IMR-90 (cell line): ENCODE measurements at regions not wholly inside any gene's neighbourhood (a gene's known extent, or its start where the extent isn't known, plus 50 kb on each side); places are given as distances from the start of the nearest gene placed in this dataset.

Experiments
- ATAC-seq: fragments of 200-7000 bp; cut with Tn5 transposase; 2 replicates; pipeline ENCODE4 v1.9.1; 2020; ENCODE audit warnings: low read depth, mild to moderate bottlenecking, moderate library complexity
- BruUV-seq: library from RNA; stranded (reverse); fragments of 400-500 nt; replicated peaks from 2 replicates; lab custom pipeline; 2021; lab: Mats Ljungman, UMichigan
- CTCF ChIA-PET: fragments of 300-600 bp; formaldehyde crosslinking; extraction: SDS; loops from one replicate; lab custom pipeline; 2021; ENCODE audit warnings: antibody characterized with exemption; lab: Yijun Ruan, JAX
- POLR2A ChIA-PET: fragments of 300-600 bp; sonication (Branson Sonifier 250); formaldehyde crosslinking; loops from one replicate; lab custom pipeline; 2022; ENCODE audit warnings: antibody characterized with exemption; ENCODE audit not compliant: unreplicated experiment; lab: Charles Lee
- DNase-seq: peaks from one replicate; pipeline ENCODE4 v3.0.0; 2013
- H2AFZ ChIP-seq: replicated peaks from 2 replicates; pipeline ENCODE3; 2013; ENCODE audit warnings: low read length, mild to moderate bottlenecking; ENCODE audit not compliant: poor library complexity
- H2AK5ac ChIP-seq: 2 replicates; pipeline ENCODE4 v1.6.1; 2013; ENCODE audit warnings: low read depth, low read length, inconsistent platforms
- H2AK9ac ChIP-seq: replicated peaks from 2 replicates; pipeline ENCODE3; 2013; ENCODE audit warnings: mild to moderate bottlenecking, low read depth, low read length, moderate library complexity; ENCODE audit not compliant: poor library complexity
- H2BK120ac ChIP-seq: 2 replicates; pipeline ENCODE4 v1.6.1; 2013; ENCODE audit warnings: low read depth, low read length, inconsistent platforms
- H2BK15ac ChIP-seq: 3 replicates; pipeline ENCODE4 v1.6.1; 2013; ENCODE audit warnings: low read depth, low read length, inconsistent platforms
- H2BK20ac ChIP-seq: 2 replicates; pipeline ENCODE4 v1.6.1; 2013; ENCODE audit warnings: low read depth, mild to moderate bottlenecking, inconsistent platforms, low read length, moderate library complexity
- H2BK5ac ChIP-seq: 2 replicates; pipeline ENCODE4 v1.6.1; 2013; ENCODE audit warnings: mild to moderate bottlenecking, low read depth, low read length, inconsistent platforms; ENCODE audit not compliant: poor library complexity, severe bottlenecking
- H3K14ac ChIP-seq: replicated peaks from 2 replicates; pipeline ENCODE4 v1.6.1; 2013; ENCODE audit warnings: low read depth, low read length, inconsistent platforms
- H3K18ac ChIP-seq: 2 replicates; pipeline ENCODE4 v1.6.1; 2013; ENCODE audit warnings: low read depth, low read length, control low read depth
- H3K23ac ChIP-seq: 2 replicates; pipeline ENCODE4 v1.6.1; 2013; ENCODE audit warnings: low read depth, low read length, inconsistent platforms
- H3K27ac ChIP-seq: 2 replicates; pipeline ENCODE4 v1.5.1; 2013; ENCODE audit warnings: mild to moderate bottlenecking, control low read depth, low read length; ENCODE audit not compliant: insufficient read depth
- H3K27me3 ChIP-seq: 2 replicates; pipeline ENCODE4 v1.6.1; 2013; ENCODE audit warnings: low read length; ENCODE audit not compliant: control insufficient read depth, insufficient read depth
- H3K36me3 ChIP-seq: 2 replicates; pipeline ENCODE4 v1.6.1; 2013; ENCODE audit warnings: low read length, mixed read lengths; ENCODE audit not compliant: control insufficient read depth, insufficient read depth
- H3K4ac ChIP-seq: 2 replicates; pipeline ENCODE4 v1.6.1; 2013; ENCODE audit warnings: low read depth, low read length, inconsistent platforms
- H3K4me1 ChIP-seq: 2 replicates; pipeline ENCODE4 v1.6.1; 2013; ENCODE audit warnings: low read length, mixed read lengths; ENCODE audit not compliant: control insufficient read depth, insufficient read depth
- H3K4me2 ChIP-seq: 2 replicates; pipeline ENCODE4 v1.6.1; 2013; ENCODE audit warnings: low read depth, mild to moderate bottlenecking, control low read depth, low read length, moderate library complexity
- H3K4me3 ChIP-seq: 2 replicates; pipeline ENCODE4 v1.5.1; 2013; ENCODE audit warnings: low read depth, mild to moderate bottlenecking, control low read depth, low read length, moderate library complexity; ENCODE audit not compliant: insufficient read depth
- H3K56ac ChIP-seq: 2 replicates; pipeline ENCODE4 v1.6.1; 2013; ENCODE audit warnings: low read length, inconsistent platforms; ENCODE audit not compliant: insufficient read depth; ENCODE audit errors: extremely low read depth
- H3K79me1 ChIP-seq, 2 experiments: 2 replicates each; pipeline ENCODE4 v1.6.1; 2013; ENCODE audit warnings: low read length in 2 of 2, inconsistent platforms in 1 of 2, low read depth in 1 of 2
- H3K9ac ChIP-seq: 2 replicates; pipeline ENCODE4 v1.6.1; 2013; ENCODE audit warnings: low read depth, low read length, control low read depth
- H3K9me1 ChIP-seq: 2 replicates; pipeline ENCODE4 v1.6.1; 2013; ENCODE audit warnings: low read length, inconsistent platforms; ENCODE audit not compliant: insufficient read depth
- H3K9me3 ChIP-seq: 2 replicates; pipeline ENCODE4 v1.6.1; 2013; ENCODE audit warnings: low read length; ENCODE audit not compliant: control insufficient read depth, insufficient read depth
- H4K20me1 ChIP-seq: 2 replicates; pipeline ENCODE4 v1.6.1; 2013; ENCODE audit warnings: low read length, inconsistent platforms; ENCODE audit not compliant: insufficient read depth
- H4K5ac ChIP-seq: 2 replicates; pipeline ENCODE4 v1.6.1; 2013; ENCODE audit warnings: mild to moderate bottlenecking, low read depth, low read length, control low read depth
- H4K8ac ChIP-seq, 2 experiments: 2 replicates each; pipeline ENCODE4 v1.6.1; 2013; ENCODE audit warnings: low read depth in 2 of 2, low read length in 2 of 2, control low read depth in 1 of 2, inconsistent platforms in 1 of 2
- H4K91ac ChIP-seq: 2 replicates; pipeline ENCODE4 v1.6.1; 2013; ENCODE audit warnings: low read depth, low read length, inconsistent platforms; ENCODE audit not compliant: insufficient read depth
- BHLHE40 ChIP-seq: fragments of 150-350 bp; IDR thresholded peaks from 2 replicates; pipeline ENCODE4 v1.6.1; 2016; ENCODE audit warnings: mild to moderate bottlenecking, low read depth, low read length
- CEBPB ChIP-seq: IDR thresholded peaks from 2 replicates; pipeline ENCODE4 v1.6.1; 2012; ENCODE audit warnings: low read depth, low read length, improper control_type of control experiment
- CHD1 ChIP-seq: IDR thresholded peaks from 2 replicates; pipeline ENCODE4 v1.6.1; 2012; ENCODE audit warnings: low read depth, low read length, improper control_type of control experiment
- CTCF ChIP-seq: conservative IDR thresholded peaks from 2 replicates; pipeline ENCODE4 v1.5.1; 2012; ENCODE audit warnings: mild to moderate bottlenecking, low read depth, low read length, improper control_type of control experiment
- ELK1 ChIP-seq: fragments of 150-350 bp; IDR thresholded peaks from 2 replicates; pipeline ENCODE4 v1.6.1; 2016; ENCODE audit warnings: low read depth, mild to moderate bottlenecking, low read length, moderate library complexity, borderline replicate concordance
- FOS ChIP-seq: fragments of 150-350 bp; IDR thresholded peaks from 2 replicates; pipeline ENCODE4 v1.6.1; 2016; ENCODE audit warnings: low read depth, low read length
- MAFK ChIP-seq: IDR thresholded peaks from 2 replicates; pipeline ENCODE4 v1.6.1; 2012; ENCODE audit warnings: low read depth, low read length, improper control_type of control experiment
- MAZ ChIP-seq: IDR thresholded peaks from 2 replicates; pipeline ENCODE4 v1.6.1; 2012; ENCODE audit warnings: low read depth, mild to moderate bottlenecking, low read length, improper control_type of control experiment, moderate library complexity, borderline replicate concordance
- MXI1 ChIP-seq: IDR thresholded peaks from 2 replicates; pipeline ENCODE4 v1.6.1; 2012; ENCODE audit warnings: low read depth, mild to moderate bottlenecking, low read length, moderate library complexity, borderline replicate concordance
- NFE2L2 ChIP-seq: fragments of 150-350 bp; IDR thresholded peaks from 2 replicates; pipeline ENCODE4 v1.6.1; 2016; ENCODE audit warnings: low read depth, mild to moderate bottlenecking, low read length
- POLR2A ChIP-seq: IDR thresholded peaks from 2 replicates; pipeline ENCODE4 v1.6.1; 2012; ENCODE audit warnings: mild to moderate bottlenecking, low read depth, low read length
- RAD21 ChIP-seq: IDR thresholded peaks from 2 replicates; pipeline ENCODE4 v1.6.1; 2012; ENCODE audit warnings: low read length, improper control_type of control experiment
- RCOR1 ChIP-seq: IDR thresholded peaks from 2 replicates; pipeline ENCODE4 v1.6.1; 2012; ENCODE audit warnings: mild to moderate bottlenecking, low read length, improper control_type of control experiment; ENCODE audit not compliant: insufficient replicate concordance
- RFX5 ChIP-seq: IDR thresholded peaks from 2 replicates; pipeline ENCODE4 v1.8.0; 2012; ENCODE audit warnings: low read depth, mild to moderate bottlenecking, low read length, moderate library complexity
- SMC3 ChIP-seq: fragments of 150-350 bp; IDR thresholded peaks from 2 replicates; pipeline ENCODE4 v1.6.1; 2016; ENCODE audit warnings: low read depth, mild to moderate bottlenecking, antibody characterized with exemption, low read length, moderate library complexity
- WGBS, 2 experiments: methylation state at CpG; one replicate each; pipeline versions ENCODE4 v1.1.5 to v1.1.7; 2013; ENCODE audit warnings: missing lambda C conversion rate in 2 of 2; ENCODE audit not compliant: insufficient read length in 1 of 2; ENCODE audit errors: extremely low coverage in 2 of 2; 5-methylcytosine and 5-hydroxymethylcytosine counted together
- dilution Hi-C: fragments of 300-500 bp; cut with HindIII; formaldehyde crosslinking; loops from one replicate; pipeline ENCODE4 v1.14.3; 2018; ENCODE audit warnings: low sequenced_read_pairs; ENCODE audit not compliant: unreplicated experiment
- in situ Hi-C: fragments of 300-500 bp; cut with MboI; formaldehyde crosslinking; loops from 3 replicates; pipeline ENCODE4 v1.14.3; 2019; ENCODE audit warnings: low sequenced_read_pairs, inconsistent platforms, mixed read lengths
- intact Hi-C: fragments of 100-400 bp; cut with micrococcal nuclease; formaldehyde crosslinking; loops from 2 replicates; pipeline ENCODE4 v1.10.0; 2022
- TF ChIP-seq, protein P1 (sequence below): fragments of 150-350 bp; IDR thresholded peaks from 2 replicates; pipeline ENCODE4 v1.6.1; 2017; ENCODE audit warnings: mild to moderate bottlenecking, antibody characterized with exemption, low read length, low read depth

GRCh38 chr2:75928093-75928492 lies 217.4 kb upstream of the GCFC2 start:
- Histone ChIP-seq H3K9me3 (no peaks in the 10 kb centered on the region), H3K4me1 (no peaks in the 10 kb centered on the region), H3K56ac (no peak overlapping the region), H3K9ac (no peak overlapping the region), H2AFZ (no peak overlapping the region), H3K9me1 (no peaks in the 10 kb centered on the region), H3K79me1 (no peaks in the 10 kb centered on the region), H3K4me2 (no peak overlapping the region), H2BK5ac (no peak overlapping the region), H2AK9ac (no peak overlapping the region), H3K36me3 (no peaks in the 10 kb centered on the region), H3K27me3 (no peaks in the 10 kb centered on the region), H3K4me3 (no peak overlapping the region), H3K23ac (no peak overlapping the region), H3K14ac (no peak overlapping the region), H2BK15ac (no peak overlapping the region), H3K18ac (no peak overlapping the region), H2BK20ac (no peak overlapping the region), H2AK5ac (no peak overlapping the region), H3K4ac (no peak overlapping the region), H3K27ac (no peak overlapping the region), H2BK120ac (no peak overlapping the region), H4K5ac (no peak overlapping the region), H4K91ac (no peak overlapping the region), H4K20me1 (no peaks in the 10 kb centered on the region), H4K8ac (no peak overlapping the region)
- dilution Hi-C loops: no loop called here
- CTCF ChIA-PET: no interaction called here
- in situ Hi-C loops: no loop called here
- BruUV-seq: no TSS peak
- DNase-seq (no peak), ATAC-seq (no peak)
- no peak for TF ChIP-seq RCOR1
- TF ChIP-seq MAFK: no peak
- TF ChIP-seq RAD21: no peak
- no peak for TF ChIP-seq MAZ
- no peak for TF ChIP-seq CHD1
- no peak for TF ChIP-seq NFE2L2
- TF ChIP-seq, protein P1, sequence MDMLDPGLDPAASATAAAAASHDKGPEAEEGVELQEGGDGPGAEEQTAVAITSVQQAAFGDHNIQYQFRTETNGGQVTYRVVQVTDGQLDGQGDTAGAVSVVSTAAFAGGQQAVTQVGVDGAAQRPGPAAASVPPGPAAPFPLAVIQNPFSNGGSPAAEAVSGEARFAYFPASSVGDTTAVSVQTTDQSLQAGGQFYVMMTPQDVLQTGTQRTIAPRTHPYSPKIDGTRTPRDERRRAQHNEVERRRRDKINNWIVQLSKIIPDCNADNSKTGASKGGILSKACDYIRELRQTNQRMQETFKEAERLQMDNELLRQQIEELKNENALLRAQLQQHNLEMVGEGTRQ: no peak
- no peak for TF ChIP-seq FOS
- TF ChIP-seq POLR2A: no peak
- TF ChIP-seq CTCF: no peak
- TF ChIP-seq BHLHE40: no peak
- no peak for TF ChIP-seq MXI1
- no peak for TF ChIP-seq RFX5
- no peak for TF ChIP-seq SMC3
- TF ChIP-seq CEBPB: no peak
- TF ChIP-seq ELK1: no peak
- POLR2A ChIA-PET: no interaction called here
- WGBS, 2 experiments: no CpG with 5 or more reads among the region's 2 CpGs
- intact Hi-C loops: no loop called here
